ENCODE measurements at regions not wholly inside any gene's neighbourhood (a gene's known extent, or its start where the extent isn't known, plus 50 kb on each side); places are given as distances from the start of the nearest gene placed in this dataset.

- TF ChIP-seq, protein P1, sequence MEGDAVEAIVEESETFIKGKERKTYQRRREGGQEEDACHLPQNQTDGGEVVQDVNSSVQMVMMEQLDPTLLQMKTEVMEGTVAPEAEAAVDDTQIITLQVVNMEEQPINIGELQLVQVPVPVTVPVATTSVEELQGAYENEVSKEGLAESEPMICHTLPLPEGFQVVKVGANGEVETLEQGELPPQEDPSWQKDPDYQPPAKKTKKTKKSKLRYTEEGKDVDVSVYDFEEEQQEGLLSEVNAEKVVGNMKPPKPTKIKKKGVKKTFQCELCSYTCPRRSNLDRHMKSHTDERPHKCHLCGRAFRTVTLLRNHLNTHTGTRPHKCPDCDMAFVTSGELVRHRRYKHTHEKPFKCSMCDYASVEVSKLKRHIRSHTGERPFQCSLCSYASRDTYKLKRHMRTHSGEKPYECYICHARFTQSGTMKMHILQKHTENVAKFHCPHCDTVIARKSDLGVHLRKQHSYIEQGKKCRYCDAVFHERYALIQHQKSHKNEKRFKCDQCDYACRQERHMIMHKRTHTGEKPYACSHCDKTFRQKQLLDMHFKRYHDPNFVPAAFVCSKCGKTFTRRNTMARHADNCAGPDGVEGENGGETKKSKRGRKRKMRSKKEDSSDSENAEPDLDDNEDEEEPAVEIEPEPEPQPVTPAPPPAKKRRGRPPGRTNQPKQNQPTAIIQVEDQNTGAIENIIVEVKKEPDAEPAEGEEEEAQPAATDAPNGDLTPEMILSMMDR (IDR thresholded peaks at IDR 0.05), result no peak
- Histone ChIP-seq H3K9me3 (no peaks in the 10 kb centered on the region), H3K27me3 (no peaks in the 10 kb centered on the region), H3K4me3 (no peak overlapping the region), H3K27ac (no peak overlapping the region), H3K4me1 (peaks cover 0 to 12% of the 10 kb centered on the region in 2 donors), H3K36me3 (no peaks in the 10 kb centered on the region)
- no peak for DNase-seq (ENCODE audit: low spot score)
Observed at GRCh38 chr10:105953056-105953455, 1211.5 kb downstream of the SORCS1 start.

- Histone ChIP-seq H3K27ac (peak overlapping the region in 1 of 2 donors; percentile 27), H3K36me3 (no peaks in the 10 kb centered on the region), H3K4me3 (no peak overlapping the region), H3K4me1 (peaks cover 0 to 12% of the 10 kb centered on the region in 2 donors), H3K9me3 (no peaks in the 10 kb centered on the region), H3K27me3 (no peaks in the 10 kb centered on the region)
- no peak for DNase-seq (ENCODE audit: low spot score)
- TF ChIP-seq, protein P1 (IDR thresholded peaks at IDR 0.05), result no peak
Observed at GRCh38 chr10:105952153-105952552, 1212.4 kb downstream of the SORCS1 start.

DNA sequence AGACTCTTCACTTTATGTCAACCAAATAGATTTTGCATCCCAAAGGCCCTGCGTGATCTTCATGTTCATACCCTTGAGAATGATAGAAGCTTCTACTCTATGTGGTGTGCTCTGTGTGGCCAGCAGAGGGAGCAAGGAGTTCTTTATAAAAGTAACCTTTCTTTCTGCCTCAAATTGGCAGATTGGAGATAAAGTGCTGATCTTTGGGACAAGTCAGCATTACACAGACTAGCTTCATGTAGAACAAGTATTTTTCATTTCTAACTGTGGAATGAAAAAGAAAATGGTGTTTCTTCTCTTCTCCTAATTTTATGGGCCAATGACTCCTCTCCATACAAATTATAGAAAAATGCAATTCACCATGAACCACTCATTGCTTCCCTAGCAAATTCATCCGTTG, 1214.1 kb downstream of the SORCS1 start:
- no peak for DNase-seq (ENCODE audit: low spot score)
- H3K36me3 ChIP-seq, result no peaks in the 10 kb centered on the region
- TF ChIP-seq, protein P1 (IDR thresholded peaks at IDR 0.05), result peak; percentile 74 to 83
- no peak overlapping the region for H3K27ac ChIP-seq
- peaks cover 0 to 12% of the 10 kb centered on the region in 2 donors for H3K4me1 ChIP-seq
- H3K9me3 ChIP-seq, result no peaks in the 10 kb centered on the region
- no peak overlapping the region for H3K4me3 ChIP-seq
- H3K27me3 ChIP-seq, result no peaks in the 10 kb centered on the region

DNA sequence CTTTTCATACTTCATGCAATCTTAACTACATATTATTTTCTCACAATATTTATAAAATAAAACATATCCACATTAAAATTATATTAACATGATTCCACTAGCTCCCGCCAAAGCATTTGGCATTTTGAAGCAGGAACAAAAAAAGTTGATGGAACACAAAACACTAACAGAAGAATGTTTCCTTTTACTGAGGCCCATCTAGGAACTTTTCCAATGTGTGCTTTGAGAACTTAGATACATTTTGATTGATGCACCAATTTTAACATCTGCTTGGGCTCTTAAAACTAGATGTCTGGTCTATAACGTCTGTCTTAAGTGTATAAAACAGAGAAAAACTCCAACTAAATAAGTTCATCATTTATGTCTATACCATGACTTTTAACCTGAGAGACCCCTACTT, 1214.8 kb downstream of the SORCS1 start:
- DNase-seq (ENCODE audit: low spot score), result no peak
- Histone ChIP-seq H3K36me3 (no peaks in the 10 kb centered on the region), H3K9me3 (no peaks in the 10 kb centered on the region), H3K27me3 (no peaks in the 10 kb centered on the region), H3K4me3 (no peak overlapping the region), H3K27ac (no peak overlapping the region), H3K4me1 (peaks cover 0 to 12% of the 10 kb centered on the region in 2 donors)
- TF ChIP-seq, protein P1 (IDR thresholded peaks at IDR 0.05), result no peak

GRCh38 chr10:105925045-105925785, 1239.3 kb downstream of the SORCS1 start:
- Histone ChIP-seq H3K4me1 (no peaks in the 10 kb centered on the region), H3K36me3 (no peaks in the 10 kb centered on the region), H3K27ac (no peak overlapping the region), H3K27me3 (no peaks in the 10 kb centered on the region), H3K4me3 (no peak overlapping the region), H3K9me3 (peaks cover 0 to 10% of the 10 kb centered on the region in 2 donors)
- TF ChIP-seq, protein P1 (IDR thresholded peaks at IDR 0.05), result no peak
- no peak for DNase-seq (ENCODE audit: low spot score)

- Histone ChIP-seq H3K36me3 (no peaks in the 10 kb centered on the region), H3K27me3 (no peaks in the 10 kb centered on the region), H3K27ac (no peak overlapping the region), H3K4me1 (no peaks in the 10 kb centered on the region), H3K4me3 (no peak overlapping the region), H3K9me3 (peaks cover 0 to 5% of the 10 kb centered on the region in 2 donors)
- TF ChIP-seq, protein P1 (IDR thresholded peaks at IDR 0.05), result no peak
- no peak for DNase-seq (ENCODE audit: low spot score)
Observed at GRCh38 chr10:105921348-105921747, 1243.2 kb downstream of the SORCS1 start.

Data from right atrium auricular region (tissue), 2 donors.